Colonic mucosa (tissue), 4 donors: ENCODE measurements at regions not wholly inside any gene's neighbourhood (a gene's known extent, or its start where the extent isn't known, plus 50 kb on each side); places are given as distances from the start of the nearest gene placed in this dataset.

Experiments
- DNase-seq: peaks from one replicate; pipeline ENCODE4 v3.0.0-alpha.2; 2020
- H3K27ac ChIP-seq: fragments of 200-600 bp; one replicate; pipeline ENCODE4 v1.8.0; 2021
- H3K27me3 ChIP-seq: fragments of 200-600 bp; one replicate; pipeline ENCODE4 v1.8.0; 2021
- H3K36me3 ChIP-seq: fragments of 200-600 bp; one replicate; pipeline ENCODE4 v1.8.0; 2021
- H3K4me1 ChIP-seq: fragments of 200-600 bp; one replicate; pipeline ENCODE4 v1.8.0; 2021; ENCODE audit warnings: mild to moderate bottlenecking
- H3K4me3 ChIP-seq: fragments of 200-600 bp; one replicate; pipeline ENCODE4 v1.8.0; 2021
- H3K9ac ChIP-seq, 2 donors: one replicate each; pipeline ENCODE4 v1.7.0; 2013; ENCODE audit warnings: control low read depth in 2 of 2, low read depth in 2 of 2, low read length in 2 of 2
- H3K9me3 ChIP-seq: fragments of 200-600 bp; one replicate; pipeline ENCODE4 v1.8.0; 2021
- CTCF ChIP-seq: fragments of 200-600 bp; IDR thresholded peaks from one replicate; pipeline ENCODE4 v1.8.0; 2022; ENCODE audit warnings: antibody characterized with exemption, mild to moderate bottlenecking
- intact Hi-C: fragments of 100-400 bp; cut with DNase I; formaldehyde crosslinking; loops from one replicate; pipeline ENCODE4 v1.14.1; 2022
- donor health status: healthy.
- donor health status: DM: no; HTN: no; CAD: no.
- donor health status: DM: no; HTN: no; CAD: no.

GRCh38 chr2:153420394-153420793 lies 58.2 kb downstream of the RPRM start:
- H3K4me3 ChIP-seq = no peak overlapping the region
- H3K27ac ChIP-seq = no peak overlapping the region
- H3K27me3 ChIP-seq = no peaks in the 10 kb centered on the region
- H3K9me3 ChIP-seq = no peaks in the 10 kb centered on the region
- H3K9ac ChIP-seq = no peak overlapping the region
- intact Hi-C loops = no loop called here
- DNase-seq = no peak
- no peak for TF ChIP-seq CTCF
- no peaks in the 10 kb centered on the region for H3K4me1 ChIP-seq
- H3K36me3 ChIP-seq = no peaks in the 10 kb centered on the region

GRCh38 chr2:153417077-153417476 lies 61.5 kb downstream of the RPRM start:
- H3K27ac ChIP-seq = no peak overlapping the region
- no peak for DNase-seq
- H3K4me3 ChIP-seq = no peak overlapping the region
- no peaks in the 10 kb centered on the region for H3K36me3 ChIP-seq
- no peak overlapping the region for H3K9ac ChIP-seq
- H3K27me3 ChIP-seq = no peaks in the 10 kb centered on the region
- H3K4me1 ChIP-seq = no peaks in the 10 kb centered on the region
- intact Hi-C loops = no loop called here
- H3K9me3 ChIP-seq = no peaks in the 10 kb centered on the region
- no peak for TF ChIP-seq CTCF

GRCh38 chr2:153416071-153416470 lies 62.5 kb downstream of the RPRM start:
- Histone ChIP-seq H3K9ac (no peak overlapping the region), H3K27ac (no peak overlapping the region), H3K9me3 (no peaks in the 10 kb centered on the region), H3K4me3 (no peak overlapping the region), H3K36me3 (no peaks in the 10 kb centered on the region), H3K4me1 (no peaks in the 10 kb centered on the region), H3K27me3 (no peaks in the 10 kb centered on the region)
- DNase-seq = no peak
- no peak for TF ChIP-seq CTCF
- intact Hi-C loops = no loop called here

- intact Hi-C loops = no loop called here
- no peak for DNase-seq
- Histone ChIP-seq H3K27me3 (no peaks in the 10 kb centered on the region), H3K9ac (no peak overlapping the region), H3K9me3 (no peaks in the 10 kb centered on the region), H3K27ac (no peak overlapping the region), H3K36me3 (no peaks in the 10 kb centered on the region), H3K4me1 (no peaks in the 10 kb centered on the region), H3K4me3 (no peak overlapping the region)
- TF ChIP-seq CTCF = no peak
Observed at GRCh38 chr2:153408710-153409385, 69.7 kb downstream of the RPRM start.

- Histone ChIP-seq H3K27me3 (no peaks in the 10 kb centered on the region), H3K9me3 (no peaks in the 10 kb centered on the region), H3K4me1 (no peaks in the 10 kb centered on the region), H3K9ac (no peak overlapping the region), H3K36me3 (no peaks in the 10 kb centered on the region), H3K27ac (no peak overlapping the region), H3K4me3 (no peak overlapping the region)
- intact Hi-C loops = no loop called here
- no peak for TF ChIP-seq CTCF
- DNase-seq = no peak
Observed at GRCh38 chr2:153405196-153405595, 73.4 kb downstream of the RPRM start.
